Left cardiac atrium (tissue), 4 donors: ENCODE measurements at regions not wholly inside any gene's neighbourhood (a gene's known extent, or its start where the extent isn't known, plus 50 kb on each side); places are given as distances from the start of the nearest gene placed in this dataset.
A peak's percentile ranks its signal among the peaks of the same experiment; 100 is the strongest.

Experiments used
- ATAC-seq, 2 donors: fragments of 200-7000 bp; cut with Tn5 transposase; one replicate each; pipeline ENCODE4 v1.9.1; 2020; ENCODE audit warnings: mild to moderate bottlenecking in 2 of 2, moderate library complexity in 2 of 2
- DNase-seq: peaks from one replicate; pipeline ENCODE4 v3.0.0-alpha.2; 2020
- intact Hi-C, 2 donors: fragments of 100-400 bp; cut with DNase I; formaldehyde crosslinking; loops; one replicate each; pipeline versions ENCODE4 v1.14.1 to v1.15.1; 2022 to 2023
- donor health status: DM: no; HTN: yes; CAD: no.
- donor health status: DM: no; HTN: yes; CAD: no; lungs with severe emphysema.
- donor health status: DM: yes; HTN: yes; CAD: no.
- donor health status: Dilated cardiomyopathy.

DNA sequence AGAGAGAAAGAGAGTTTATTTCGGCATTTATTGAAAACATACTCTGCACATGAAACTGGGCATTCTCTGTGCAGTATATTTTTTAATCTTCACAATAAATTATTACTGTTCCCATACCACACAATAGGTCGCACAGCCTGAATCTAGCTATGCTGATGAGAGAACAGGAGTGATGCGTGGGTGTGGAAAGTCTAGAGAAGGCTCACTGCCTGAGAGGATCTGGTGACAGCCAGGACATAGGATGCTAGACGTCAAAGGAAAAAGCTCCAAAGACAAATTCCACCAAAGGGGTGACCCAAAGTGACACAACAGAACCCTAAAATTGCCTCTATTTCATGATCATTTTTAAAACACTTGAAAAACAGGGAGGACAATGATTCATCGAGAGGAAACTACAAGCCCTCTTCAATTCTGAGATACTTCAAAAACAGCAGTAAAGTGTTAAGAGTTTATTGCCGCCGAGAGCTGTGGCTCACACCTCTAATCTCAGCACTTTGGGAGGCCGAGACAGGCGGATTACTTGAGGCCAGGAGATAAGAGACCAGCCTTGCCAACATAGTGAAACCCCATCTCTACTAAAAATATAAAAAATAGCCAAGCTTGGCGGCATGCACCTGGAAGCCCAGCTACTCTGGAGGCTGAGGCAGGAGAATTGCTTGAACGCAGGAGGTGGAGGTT lies 189.6 kb upstream of the NBEA start:
- ATAC-seq: peak; percentile 32 to 38
- intact Hi-C loops: no loop called here
- no peak for DNase-seq

GRCh38 chr13:34756136-34756535 lies 185.9 kb upstream of the NBEA start:
- intact Hi-C loops: no loop called here
- DNase-seq (no peak), ATAC-seq (no peak)

DNA sequence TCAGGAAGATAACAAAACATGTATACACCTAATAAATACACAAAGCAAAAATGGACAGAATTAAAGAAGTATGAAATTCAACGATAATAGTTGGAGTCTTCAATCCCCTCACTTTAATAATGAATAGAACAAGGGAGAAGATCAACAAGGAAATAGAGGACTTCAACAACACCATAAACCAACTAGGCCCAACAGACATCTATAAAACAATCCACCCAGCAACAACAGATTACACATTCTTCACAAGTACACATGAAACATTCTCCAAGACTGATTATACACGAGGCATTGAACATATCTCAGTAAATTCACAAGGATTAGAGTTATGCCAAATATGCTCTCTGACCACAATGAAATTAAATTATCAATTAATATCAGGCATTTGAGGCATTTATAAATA lies 185.5 kb upstream of the NBEA start:
- DNase-seq (no peak), ATAC-seq (no peak)
- intact Hi-C loops: no loop called here

GRCh38 chr13:34757441-34757840 lies 184.6 kb upstream of the NBEA start:
- ATAC-seq: no peak
- intact Hi-C loops: no loop called here
- no peak for DNase-seq

- intact Hi-C loops: no loop called here
- ATAC-seq (no peak), DNase-seq (no peak)
Measured at GRCh38 chr13:34758628-34759027, 183.4 kb upstream of the NBEA start.

- DNase-seq (no peak), ATAC-seq (no peak)
- intact Hi-C loops: no loop called here
Measured at GRCh38 chr13:34762312-34762711, 179.8 kb upstream of the NBEA start.

DNA sequence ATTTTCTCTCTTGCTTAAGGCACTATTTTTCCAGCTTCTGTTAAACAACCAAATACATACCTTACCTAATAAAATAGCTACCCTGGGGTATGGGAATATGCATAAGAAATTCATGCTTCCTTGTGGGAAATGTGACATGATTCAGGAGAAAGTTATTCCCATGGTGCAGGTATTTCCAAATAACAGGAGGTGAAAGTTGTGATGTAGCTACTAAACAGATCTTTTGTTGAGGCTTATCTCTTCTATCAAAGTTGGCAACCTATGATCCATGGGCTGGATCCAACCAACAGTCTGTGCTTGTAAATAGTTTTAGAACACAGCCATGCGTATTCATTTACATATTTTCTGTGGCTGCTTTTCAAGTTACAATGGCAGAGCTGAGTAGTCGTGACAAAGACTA lies 177.8 kb upstream of the NBEA start:
- intact Hi-C loops: no loop called here
- DNase-seq (no peak), ATAC-seq (no peak)

DNA sequence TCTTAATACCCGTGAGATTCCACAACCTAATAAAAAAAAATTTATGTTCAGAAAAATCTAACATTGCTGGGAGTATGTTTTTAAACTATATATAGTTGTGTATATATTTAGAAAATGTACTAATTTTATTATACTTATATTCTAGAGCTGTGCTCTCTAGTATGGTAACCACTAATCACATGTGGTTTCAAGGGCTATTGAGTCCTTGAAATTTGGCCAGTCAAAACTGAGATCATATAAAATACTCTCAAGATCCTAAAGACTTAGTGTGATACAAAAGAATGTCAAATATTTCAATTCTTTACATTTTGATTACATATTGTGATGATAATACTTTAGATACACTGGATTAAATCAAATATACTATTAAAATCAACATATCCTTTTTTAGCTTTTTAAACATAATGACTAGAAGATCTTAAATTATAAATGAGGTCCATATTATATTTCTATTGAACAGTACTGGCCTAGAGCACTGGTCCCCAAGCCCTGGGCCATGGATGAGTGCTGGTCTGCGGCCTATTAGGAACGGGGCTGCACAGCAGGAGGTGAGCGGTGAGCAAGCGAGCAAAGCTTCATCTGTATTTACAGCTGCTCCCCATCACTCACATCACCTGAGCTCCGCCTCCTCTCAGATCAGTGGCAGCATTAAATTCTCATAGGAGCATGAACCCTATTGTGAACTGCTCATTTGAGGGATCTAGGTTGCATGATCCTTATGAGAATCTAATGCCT lies 176.5 kb upstream of the NBEA start:
- ATAC-seq: no peak
- intact Hi-C loops: no loop called here
- no peak for DNase-seq

DNA sequence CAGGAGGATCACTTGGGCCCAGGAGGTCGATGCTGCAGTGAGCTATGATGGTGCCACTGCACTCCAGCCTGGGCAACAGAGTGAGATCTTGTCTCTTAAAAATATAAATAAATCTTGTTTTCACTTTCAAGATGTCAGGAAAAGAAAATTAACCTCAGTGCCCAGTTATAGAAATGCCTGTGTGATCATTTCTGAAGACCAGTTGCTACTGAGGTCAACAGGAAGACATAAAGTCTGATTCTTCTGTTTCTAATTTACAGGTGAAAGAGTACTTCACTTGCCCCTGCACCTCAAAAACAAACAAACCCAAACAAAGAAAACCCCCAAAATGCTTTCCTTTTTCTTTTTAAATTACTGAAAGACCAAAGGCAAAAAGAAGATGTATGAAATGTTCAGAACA lies 174.3 kb upstream of the NBEA start:
- DNase-seq (no peak), ATAC-seq (no peak)
- intact Hi-C loops: no loop called here

- ATAC-seq (no peak), DNase-seq (no peak)
- intact Hi-C loops: no loop called here
Measured at GRCh38 chr13:34772206-34772605, 169.9 kb upstream of the NBEA start.

- ATAC-seq (no peak), DNase-seq (no peak)
- intact Hi-C loops: no loop called here
Measured at GRCh38 chr13:34772881-34773280, 169.2 kb upstream of the NBEA start.

- intact Hi-C loops: no loop called here
- ATAC-seq (peak; percentile 82 to 83), DNase-seq (no peak)
Measured at GRCh38 chr13:34776390-34776981, 165.6 kb upstream of the NBEA start.

- intact Hi-C loops: no loop called here
- ATAC-seq (no peak), DNase-seq (no peak)
Measured at GRCh38 chr13:34777089-34777913, 164.8 kb upstream of the NBEA start.

GRCh38 chr13:34777914-34778303 lies 164.2 kb upstream of the NBEA start:
- ATAC-seq: no peak
- no peak for DNase-seq
- intact Hi-C loops: no loop called here

GRCh38 chr13:34779171-34779570 lies 162.9 kb upstream of the NBEA start:
- intact Hi-C loops: no loop called here
- ATAC-seq: no peak

DNA sequence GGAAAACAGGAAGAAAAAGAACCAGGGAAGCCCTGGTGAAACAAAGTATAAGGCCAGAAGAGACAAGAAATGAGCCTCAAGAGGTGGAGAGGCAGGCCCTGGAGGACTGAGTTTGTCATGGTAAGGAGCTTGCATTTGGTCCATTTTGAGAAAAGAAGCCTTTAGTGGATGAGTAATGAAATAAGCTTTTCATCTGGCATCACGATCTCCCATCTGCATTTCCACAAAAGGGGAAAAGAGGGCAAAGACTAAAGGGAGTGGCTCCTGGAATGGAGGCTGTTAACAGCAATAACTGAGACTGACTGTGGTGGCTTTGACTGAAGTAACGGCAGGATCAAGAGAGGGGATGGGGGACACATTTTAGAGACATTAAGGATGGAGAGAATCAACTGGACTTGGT lies 148.8 kb upstream of the NBEA start:
- ATAC-seq (no peak), DNase-seq (no peak)
- intact Hi-C loops: no loop called here

More at GRCh38 chr13:34779171-34779570, 162.9 kb upstream of the NBEA start:
- no peak for DNase-seq

DNA sequence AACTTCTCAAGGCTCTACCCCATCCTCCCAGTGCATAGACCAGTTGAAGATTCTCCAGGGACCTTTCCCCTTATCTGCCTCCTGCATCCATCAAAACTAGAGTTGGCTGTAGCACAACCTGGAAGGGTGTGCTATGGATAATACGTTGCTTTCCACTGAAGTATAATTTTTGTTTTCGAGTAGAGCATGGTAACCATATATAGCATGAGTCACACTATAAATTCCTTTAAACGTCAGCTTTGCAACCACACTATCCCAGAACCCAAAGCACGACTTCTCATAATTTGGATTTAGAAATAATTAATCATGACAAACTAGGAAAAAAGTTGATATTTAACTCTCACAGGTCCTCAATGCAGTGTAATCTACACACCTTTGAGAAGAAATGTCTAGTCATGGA lies 138.3 kb upstream of the NBEA start:
- ATAC-seq: no peak
- intact Hi-C loops: no loop called here
- DNase-seq: no peak

- intact Hi-C loops: no loop called here
- DNase-seq (no peak), ATAC-seq (no peak)
Measured at GRCh38 chr13:34805347-34805746, 136.7 kb upstream of the NBEA start.

DNA sequence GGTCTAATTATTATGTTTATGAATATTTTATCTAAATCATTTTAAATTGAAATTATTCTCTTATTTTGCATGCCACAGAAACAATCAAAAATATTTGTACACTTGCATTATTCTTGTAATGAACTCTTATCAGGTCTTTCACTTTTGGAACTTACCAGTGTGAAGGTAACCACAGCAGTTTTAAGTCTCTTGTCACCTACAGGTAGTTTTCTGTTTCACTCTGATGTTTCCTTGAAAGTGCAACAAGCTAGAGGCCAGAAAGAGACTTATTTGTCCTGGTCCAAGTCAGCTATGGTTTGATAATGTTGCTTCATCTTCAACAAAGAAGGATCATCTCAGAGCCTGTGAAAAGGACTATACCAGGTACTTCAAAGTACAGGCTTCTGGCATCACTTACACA lies 133.4 kb upstream of the NBEA start:
- ATAC-seq (no peak), DNase-seq (no peak)
- intact Hi-C loops: no loop called here

DNA sequence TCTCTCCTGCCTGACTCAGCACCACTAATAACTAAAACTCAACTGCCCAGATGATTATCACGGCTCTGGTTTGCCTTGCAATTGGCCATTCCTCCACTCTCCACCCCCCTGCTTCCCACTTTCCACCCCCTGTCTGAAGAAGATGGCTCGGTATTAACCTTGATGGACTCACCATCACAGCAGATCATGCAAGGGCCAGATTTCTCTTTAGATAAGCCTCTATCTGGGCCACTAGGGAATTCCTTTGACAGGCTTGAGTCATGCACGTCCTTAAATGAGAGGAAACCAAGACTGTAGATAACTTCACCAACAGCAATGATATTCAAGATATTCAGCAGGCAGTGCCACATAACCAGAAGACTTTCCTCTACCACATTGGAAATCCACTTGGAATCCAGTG lies 131.1 kb upstream of the NBEA start:
- no peak for ATAC-seq
- intact Hi-C loops: no loop called here
- no peak for DNase-seq
